ENCODE measurements at regions not wholly inside any gene's neighbourhood (a gene's known extent, or its start where the extent isn't known, plus 50 kb on each side); places are given as distances from the start of the nearest gene placed in this dataset.
"Not testable (repeated sequence)": the region's sequence is repeated elsewhere in the genome, so short reads cannot be mapped to it uniquely, and the experiment has no call there.

GRCh38 chr9:85163415-85163814 is 493.9 kb downstream of the NTRK2 start:
- H2AFZ ChIP-seq (ENCODE audit: low read depth, low read length): no peak overlapping the region
- H3K36me3 ChIP-seq (ENCODE audit: insufficient read depth, low read length): no peaks in the 10 kb centered on the region
- no peaks in the 10 kb centered on the region for H3K27me3 ChIP-seq (ENCODE audit: insufficient read depth, low read depth, low read length)
- no peak overlapping the region for H3K4me3 ChIP-seq (ENCODE audit: low read length)
- no peaks in the 10 kb centered on the region for H3K9me3 ChIP-seq (ENCODE audit: low read length)
- TF ChIP-seq RAD21 (conservative IDR thresholded peaks at IDR 0.05) (no peak), MXI1 (conservative IDR thresholded peaks at IDR 0.05; ENCODE audit: poor library complexity, severe bottlenecking) (no peak), SMC3 (conservative IDR thresholded peaks at IDR 0.05; ENCODE audit: poor library complexity) (no peak), EZH2 (IDR thresholded peaks at IDR 0.05; ENCODE audit: borderline replicate concordance, insufficient read depth, low read length, poor library complexity, severe bottlenecking) (no peak), EP300 (conservative IDR thresholded peaks at IDR 0.05; ENCODE audit: poor library complexity, severe bottlenecking) (no peak), POLR2AphosphoS5 (IDR thresholded peaks at IDR 0.05) (no peak), REST (IDR thresholded peaks at IDR 0.05; ENCODE audit: borderline replicate concordance) (no peak)
- H3K9me2 ChIP-seq (ENCODE audit: insufficient read depth, low read length): no peaks in the 10 kb centered on the region
- H3K79me2 ChIP-seq (replicated peaks; ENCODE audit: insufficient read depth, low read length): no peaks in the 10 kb centered on the region
- H3F3A ChIP-seq (ENCODE audit: insufficient read depth, low read length, poor library complexity, severe bottlenecking): no peaks in the 10 kb centered on the region
- H3K27ac ChIP-seq (ENCODE audit: low read length): no peak overlapping the region
- H3K4me2 ChIP-seq (ENCODE audit: low read length): no peak overlapping the region
- H3K9ac ChIP-seq (ENCODE audit: low read length): no peak overlapping the region
- H4K20me1 ChIP-seq (ENCODE audit: insufficient read depth): no peaks in the 10 kb centered on the region

- Histone ChIP-seq H3K9me3 (ENCODE audit: low read length) (no peaks in the 10 kb centered on the region), H3K9me2 (ENCODE audit: insufficient read depth, low read length) (no peaks in the 10 kb centered on the region), H3F3A (ENCODE audit: insufficient read depth, low read length, poor library complexity, severe bottlenecking) (no peaks in the 10 kb centered on the region), H3K27ac (ENCODE audit: low read length) (no peak overlapping the region), H3K36me3 (ENCODE audit: insufficient read depth, low read length) (no peaks in the 10 kb centered on the region), H3K79me2 (replicated peaks; ENCODE audit: insufficient read depth, low read length) (no peaks in the 10 kb centered on the region), H4K20me1 (ENCODE audit: insufficient read depth) (no peaks in the 10 kb centered on the region), H3K27me3 (ENCODE audit: insufficient read depth, low read depth, low read length) (no peaks in the 10 kb centered on the region), H3K4me3 (ENCODE audit: low read length) (no peak overlapping the region), H3K9ac (ENCODE audit: low read length) (no peak overlapping the region), H2AFZ (ENCODE audit: low read depth, low read length) (no peak overlapping the region), H3K4me2 (ENCODE audit: low read length) (no peak overlapping the region)
- TF ChIP-seq POLR2AphosphoS5 (IDR thresholded peaks at IDR 0.05): no peak
- TF ChIP-seq CTCF (IDR thresholded peaks at IDR 0.05; ENCODE audit: poor library complexity, severe bottlenecking): no peak
- TF ChIP-seq TAF1 (IDR thresholded peaks at IDR 0.05; ENCODE audit: low read depth): no peak
- TF ChIP-seq REST (IDR thresholded peaks at IDR 0.05; ENCODE audit: borderline replicate concordance): no peak
- TF ChIP-seq EZH2 (IDR thresholded peaks at IDR 0.05; ENCODE audit: borderline replicate concordance, insufficient read depth, low read length, poor library complexity, severe bottlenecking): no peak
- TF ChIP-seq RAD21 (conservative IDR thresholded peaks at IDR 0.05): no peak
- TF ChIP-seq SMC3 (conservative IDR thresholded peaks at IDR 0.05; ENCODE audit: poor library complexity): no peak
- no peak for TF ChIP-seq EP300 (conservative IDR thresholded peaks at IDR 0.05; ENCODE audit: poor library complexity, severe bottlenecking)
- TF ChIP-seq MXI1 (conservative IDR thresholded peaks at IDR 0.05; ENCODE audit: poor library complexity, severe bottlenecking): no peak
Measured at GRCh38 chr9:85162822-85163221, 493.3 kb downstream of the NTRK2 start.

- H4K20me1 ChIP-seq (ENCODE audit: insufficient read depth); H3K27me3 ChIP-seq (ENCODE audit: insufficient read depth, low read depth, low read length); H3K79me2 ChIP-seq (replicated peaks; ENCODE audit: insufficient read depth, low read length); H3K36me3 ChIP-seq (ENCODE audit: insufficient read depth, low read length); H2AFZ ChIP-seq (ENCODE audit: low read depth, low read length); H3K9ac ChIP-seq (ENCODE audit: low read length); H3K9me2 ChIP-seq (ENCODE audit: insufficient read depth, low read length); H3K27ac ChIP-seq (ENCODE audit: low read length); H3F3A ChIP-seq (ENCODE audit: insufficient read depth, low read length, poor library complexity, severe bottlenecking); H3K4me3 ChIP-seq (ENCODE audit: low read length); H3K4me2 ChIP-seq (ENCODE audit: low read length); H3K9me3 ChIP-seq (ENCODE audit: low read length): not testable (repeated sequence)
Measured at GRCh38 chr9:85160944-85161343, 491.4 kb downstream of the NTRK2 start.
